Thyroid gland (tissue), 4 donors: ENCODE measurements at regions not wholly inside any gene's neighbourhood (a gene's known extent, or its start where the extent isn't known, plus 50 kb on each side); places are given as distances from the start of the nearest gene placed in this dataset.

Experiments used
- CTCF ChIP-seq, 6 experiments: fragments of 200-600 bp in 3 of 6; fragments of 450-650 bp in 3 of 6; sonication (generic) in 3 of 6; IDR thresholded peaks; one replicate each; pipeline ENCODE4 v1.5.1; 2016 to 2019; ENCODE audit warnings: antibody characterized with exemption in 6 of 6, mild to moderate bottlenecking in 2 of 6, inconsistent platforms in 1 of 6, moderate library complexity in 1 of 6
- POLR2A ChIP-seq, 2 donors: fragments of 450-650 bp; IDR thresholded peaks; one replicate each; pipeline ENCODE4 v1.6.1; 2017; ENCODE audit warnings: antibody characterized with exemption in 2 of 2, mild to moderate bottlenecking in 2 of 2, moderate library complexity in 1 of 2

- TF ChIP-seq CTCF (IDR thresholded peaks at IDR 0.05) (no peak), POLR2A (IDR thresholded peaks at IDR 0.05) (no peak)
These were observed 78.8 kb upstream of the UPP2 start for GRCh38 chr2:158022888-158023287.
